HG03280 (cell line): ENCODE measurements at regions not wholly inside any gene's neighbourhood (a gene's known extent, or its start where the extent isn't known, plus 50 kb on each side); places are given as distances from the start of the nearest gene placed in this dataset.
"Not testable (repeated sequence)": the region's sequence is repeated elsewhere in the genome, so short reads cannot be mapped to it uniquely, and the experiment has no call there.

Experiments
- ATAC-seq: cut with Tn5 transposase; IDR thresholded peaks from one replicate; pipeline ENCODE4 v1.9.1; 2021; ENCODE audit warnings: mild to moderate bottlenecking, moderate library complexity; ENCODE audit not compliant: unreplicated experiment

- ATAC-seq = not testable (repeated sequence)
Observed at GRCh38 chr6:158886346-158886977, 67.3 kb upstream of the EZR start.

GRCh38 chr6:158881884-158882283, 62.7 kb upstream of the EZR start:
- ATAC-seq = not testable (repeated sequence)

- ATAC-seq = not testable (repeated sequence)
Observed at GRCh38 chr6:158881276-158881675, 62.1 kb upstream of the EZR start.

GRCh38 chr6:158879180-158879579, 60.0 kb upstream of the EZR start:
- no peak for ATAC-seq

GRCh38 chr6:158877716-158878115, 58.5 kb upstream of the EZR start:
- ATAC-seq = no peak

GRCh38 chr6:158876886-158877285, 57.7 kb upstream of the EZR start:
- no peak for ATAC-seq

- ATAC-seq = no peak
Observed at GRCh38 chr6:158870649-158870957, 51.4 kb upstream of the EZR start.

GRCh38 chr6:158869826-158870648, 50.9 kb upstream of the EZR start:
- ATAC-seq = peak; percentile 92

GRCh38 chr6:158868890-158869825, 50.0 kb upstream of the EZR start:
- peak; percentile 77 for ATAC-seq
